ENCODE measurements at regions not wholly inside any gene's neighbourhood (a gene's known extent, or its start where the extent isn't known, plus 50 kb on each side); places are given as distances from the start of the nearest gene placed in this dataset.

GRCh38 chr12:125259178-125259867 lies 194.1 kb downstream of the AACS start:
- no peak for TF ChIP-seq GATA2 (IDR thresholded peaks at IDR 0.05; ENCODE audit: low read depth, low read length)
- no peak for TF ChIP-seq GATA3 (IDR thresholded peaks at IDR 0.05; ENCODE audit: low read depth, low read length)

All from SH-SY5Y (cell line).